Ovary (tissue), 3 donors: ENCODE measurements at regions not wholly inside any gene's neighbourhood (a gene's known extent, or its start where the extent isn't known, plus 50 kb on each side); places are given as distances from the start of the nearest gene placed in this dataset.

Source experiments
- EP300 ChIP-seq: sonication (generic); formaldehyde crosslinking; IDR thresholded peaks from one replicate; pipeline ENCODE4 v1.6.1; 2017; ENCODE audit warnings: antibody characterized with exemption
- POLR2A ChIP-seq: fragments of 450-650 bp; IDR thresholded peaks from one replicate; pipeline ENCODE4 v1.6.1; 2017; ENCODE audit warnings: antibody characterized with exemption, mild to moderate bottlenecking, moderate library complexity
- TF ChIP-seq, protein P1 (sequence below), 3 donors: fragments of 450-650 bp in 2 of 3; fragments of 200-600 bp in 1 of 3; IDR thresholded peaks; one replicate each; pipeline versions ENCODE4 v1.5.1 to v1.8.0; 2016 to 2022; ENCODE audit warnings: antibody characterized with exemption in 3 of 3, mild to moderate bottlenecking in 1 of 3
- donor health status: DM: no; HTN: no; CAD: no.

DNA sequence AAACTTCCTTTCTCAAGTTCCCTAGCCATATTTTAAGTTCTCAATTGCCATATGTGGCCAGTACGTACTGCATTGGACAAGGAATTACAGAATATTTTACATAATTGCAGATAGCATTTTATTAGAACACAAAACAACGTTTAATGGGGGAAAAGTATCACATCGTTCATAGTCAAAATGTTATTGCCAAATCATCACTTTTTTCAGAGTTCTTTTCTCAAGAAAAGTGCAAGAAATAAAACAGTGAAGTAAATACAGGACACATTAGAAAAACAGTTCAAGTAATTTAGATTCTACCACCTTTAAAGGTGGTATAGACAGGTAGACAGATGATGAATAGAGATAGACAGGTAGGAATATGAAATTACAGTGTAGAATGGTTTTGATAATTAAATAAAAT, 479.1 kb upstream of the NCAM2 start:
- TF ChIP-seq, protein P1, sequence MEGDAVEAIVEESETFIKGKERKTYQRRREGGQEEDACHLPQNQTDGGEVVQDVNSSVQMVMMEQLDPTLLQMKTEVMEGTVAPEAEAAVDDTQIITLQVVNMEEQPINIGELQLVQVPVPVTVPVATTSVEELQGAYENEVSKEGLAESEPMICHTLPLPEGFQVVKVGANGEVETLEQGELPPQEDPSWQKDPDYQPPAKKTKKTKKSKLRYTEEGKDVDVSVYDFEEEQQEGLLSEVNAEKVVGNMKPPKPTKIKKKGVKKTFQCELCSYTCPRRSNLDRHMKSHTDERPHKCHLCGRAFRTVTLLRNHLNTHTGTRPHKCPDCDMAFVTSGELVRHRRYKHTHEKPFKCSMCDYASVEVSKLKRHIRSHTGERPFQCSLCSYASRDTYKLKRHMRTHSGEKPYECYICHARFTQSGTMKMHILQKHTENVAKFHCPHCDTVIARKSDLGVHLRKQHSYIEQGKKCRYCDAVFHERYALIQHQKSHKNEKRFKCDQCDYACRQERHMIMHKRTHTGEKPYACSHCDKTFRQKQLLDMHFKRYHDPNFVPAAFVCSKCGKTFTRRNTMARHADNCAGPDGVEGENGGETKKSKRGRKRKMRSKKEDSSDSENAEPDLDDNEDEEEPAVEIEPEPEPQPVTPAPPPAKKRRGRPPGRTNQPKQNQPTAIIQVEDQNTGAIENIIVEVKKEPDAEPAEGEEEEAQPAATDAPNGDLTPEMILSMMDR (IDR thresholded peaks at IDR 0.05): no peak
- TF ChIP-seq POLR2A (no peak), EP300 (no peak)
